Endothelial cell of umbilical vein (primary cell): ENCODE measurements at regions not wholly inside any gene's neighbourhood (a gene's known extent, or its start where the extent isn't known, plus 50 kb on each side); places are given as distances from the start of the nearest gene placed in this dataset.

ENCODE experiments used
- BruUV-seq: library from RNA; stranded (reverse); fragments of 400-500 nt; replicated peaks from 2 replicates; lab custom pipeline; 2021; lab: Mats Ljungman, UMichigan
- CTCF ChIA-PET: fragments of 300-600, 350-600 bp; sonication (Branson Sonifier 250); formaldehyde crosslinking; loops from one replicate; lab custom pipeline; 2021; ENCODE audit warnings: antibody characterized with exemption, inconsistent platforms; lab: Charles Lee
- POLR2A ChIA-PET: fragments of 300-600, 350-600 bp; sonication (Branson Sonifier 250); formaldehyde crosslinking; loops from one replicate; lab custom pipeline; 2021; ENCODE audit warnings: antibody characterized with exemption, inconsistent platforms; lab: Charles Lee
- DNase-seq: peaks from one replicate; pipeline ENCODE4 v3.0.0-alpha.2; 2011; ENCODE audit warnings: low read depth, low spot score
- FAIRE-seq: peaks from 2 replicates; lab custom pipeline; 2011; peaks lifted over from hg19 to GRCh38; lab: Jason Lieb, UNC
- H2AFZ ChIP-seq: 2 replicates; pipeline ENCODE4 v1.6.0; 2012; ENCODE audit warnings: low read depth, low read length, control low read depth, inconsistent platforms
- H3K27ac ChIP-seq: 2 replicates; pipeline ENCODE4 v1.5.1; 2011; ENCODE audit warnings: low read depth, mild to moderate bottlenecking, control low read depth, low read length, moderate library complexity; ENCODE audit not compliant: insufficient read depth
- H3K27me3 ChIP-seq, 2 experiments: 2 replicates each; pipeline versions ENCODE4 v1.6.0 to v1.6.1; 2011; ENCODE audit warnings: low read length in 2 of 2, mixed read lengths in 1 of 2; ENCODE audit not compliant: control insufficient read depth in 2 of 2, insufficient read depth in 2 of 2
- H3K36me3 ChIP-seq, 2 experiments: 2 replicates in 1 of 2; 3 replicates in 1 of 2; pipeline ENCODE4 v1.5.1; 2011; ENCODE audit warnings: low read length in 2 of 2, mild to moderate bottlenecking in 1 of 2, moderate library complexity in 1 of 2; ENCODE audit not compliant: control insufficient read depth in 2 of 2, insufficient read depth in 2 of 2; ENCODE audit errors: extremely low read depth in 1 of 2
- H3K4me1 ChIP-seq: 3 replicates; pipeline ENCODE4 v1.5.1; 2011; ENCODE audit warnings: mild to moderate bottlenecking, low read length; ENCODE audit not compliant: control insufficient read depth, insufficient read depth; ENCODE audit errors: extremely low read depth
- H3K4me2 ChIP-seq: 2 replicates; pipeline ENCODE4 v1.6.1; 2011; ENCODE audit warnings: low read length, control low read depth, mixed read lengths; ENCODE audit not compliant: insufficient read depth
- H3K4me3 ChIP-seq, 3 experiments: fragments of 200-600 bp in 1 of 3; sonication (generic), shearing (Covaris generic) in 1 of 3; replicated peaks in 1 of 3; 2 replicates each; pipeline ENCODE4 v1.5.1; 2011 to 2016; ENCODE audit warnings: control low read depth in 3 of 3, low read length in 3 of 3, mild to moderate bottlenecking in 2 of 3, inconsistent platforms in 1 of 3, low read depth in 1 of 3, moderate library complexity in 1 of 3; ENCODE audit not compliant: insufficient read depth in 1 of 3
- H3K79me2 ChIP-seq: 2 replicates; pipeline ENCODE4 v1.6.0; 2012; ENCODE audit warnings: low read length, inconsistent platforms; ENCODE audit not compliant: control insufficient read depth, insufficient read depth
- H3K9ac ChIP-seq: replicated peaks from 2 replicates; pipeline ENCODE3; 2011; ENCODE audit warnings: low read length, control low read depth; ENCODE audit not compliant: insufficient read depth; ENCODE audit errors: extremely low read depth
- H3K9me1 ChIP-seq: replicated peaks from 3 replicates; pipeline ENCODE4 v1.6.0; 2011; ENCODE audit warnings: mild to moderate bottlenecking, low read length; ENCODE audit not compliant: control insufficient read depth, insufficient read depth; ENCODE audit errors: extremely low read depth
- H3K9me3 ChIP-seq: replicated peaks from 2 replicates; pipeline ENCODE4 v1.5.1; 2012; ENCODE audit warnings: low read length, inconsistent platforms; ENCODE audit not compliant: control insufficient read depth, insufficient read depth
- H4K20me1 ChIP-seq: replicated peaks from 2 replicates; pipeline ENCODE3; 2011; ENCODE audit warnings: mild to moderate bottlenecking, low read length; ENCODE audit not compliant: control insufficient read depth, insufficient read depth; ENCODE audit errors: extremely low read depth
- CTCF ChIP-seq, 2 donors: IDR thresholded peaks; 1 replicate in 1 of 2; 2 replicates in 1 of 2; pipeline ENCODE4 v1.5.1; 2011; ENCODE audit warnings: low read length in 2 of 2, mild to moderate bottlenecking in 2 of 2, moderate library complexity in 2 of 2, control low read depth in 1 of 2, inconsistent platforms in 1 of 2, low read depth in 1 of 2; ENCODE audit not compliant: insufficient read depth in 1 of 2; ENCODE audit errors: extremely low read depth in 1 of 2
- EZH2 ChIP-seq: IDR thresholded peaks from 2 replicates; pipeline ENCODE4 v1.6.1; 2012; ENCODE audit warnings: borderline replicate concordance, low read depth, mild to moderate bottlenecking, moderate library complexity, low read length, inconsistent platforms; ENCODE audit not compliant: severe bottlenecking
- FOS ChIP-seq: IDR thresholded peaks from 2 replicates; pipeline ENCODE4 v1.6.1; 2011; ENCODE audit warnings: mild to moderate bottlenecking, low read length, moderate library complexity, borderline replicate concordance; ENCODE audit not compliant: insufficient read depth
- GATA2 ChIP-seq: IDR thresholded peaks from 2 replicates; pipeline ENCODE4 v1.7.0; 2011; ENCODE audit warnings: low read depth, mild to moderate bottlenecking, moderate library complexity, mixed read lengths, low read length; ENCODE audit not compliant: insufficient read length, insufficient read depth
- JUN ChIP-seq: IDR thresholded peaks from 2 replicates; pipeline ENCODE4 v1.6.1; 2011; ENCODE audit warnings: borderline replicate concordance, low read depth; ENCODE audit not compliant: insufficient read length, insufficient read depth
- MAX ChIP-seq: IDR thresholded peaks from 2 replicates; pipeline ENCODE4 v1.6.1; 2011; ENCODE audit not compliant: insufficient read depth, insufficient read length
- MYC ChIP-seq: IDR thresholded peaks from one replicate; pipeline ENCODE4 v1.6.1; 2011; ENCODE audit warnings: mild to moderate bottlenecking, low read depth, low read length
- POLR2A ChIP-seq: IDR thresholded peaks from 2 replicates; pipeline ENCODE4 v1.6.1; 2012; ENCODE audit warnings: low read depth, mild to moderate bottlenecking, control low read depth, low read length
- POLR2AphosphoS5 ChIP-seq: IDR thresholded peaks from 2 replicates; pipeline ENCODE4 v1.6.1; 2012; ENCODE audit warnings: low read depth, mild to moderate bottlenecking, control low read depth, low read length, moderate library complexity; ENCODE audit not compliant: insufficient read depth
- dilution Hi-C: fragments of 300-500 bp; cut with MboI; formaldehyde crosslinking; loops from one replicate; pipeline ENCODE4 v1.15.0; 2019; ENCODE audit warnings: low sequenced_read_pairs; ENCODE audit not compliant: extremely low pct_ligation_motif_present
- intact Hi-C: fragments of 100-400 bp; cut with micrococcal nuclease; formaldehyde crosslinking; loops from one replicate; pipeline ENCODE4 v1.10.0; 2022

- no peak overlapping the region for H3K4me2 ChIP-seq
- H3K36me3 ChIP-seq, result no peaks in the 10 kb centered on the region
- TF ChIP-seq POLR2AphosphoS5, result no peak
- no peak for TF ChIP-seq MYC
- TF ChIP-seq FOS, result no peak
- no peak for TF ChIP-seq JUN
- TF ChIP-seq GATA2, result no peak
- no peak for TF ChIP-seq POLR2A
- no peak for TF ChIP-seq EZH2
- TF ChIP-seq CTCF (IDR thresholded peaks at IDR 0.05; ENCODE audit: extremely low read depth in 1 of 2, insufficient read depth in 1 of 2, low read depth in 1 of 2, low read length in 2 of 2), result no peak
- no peak for TF ChIP-seq MAX
- H3K79me2 ChIP-seq, result no peaks in the 10 kb centered on the region
- dilution Hi-C loops (no loop called here), intact Hi-C loops (no loop called here)
- no peaks in the 10 kb centered on the region for H4K20me1 ChIP-seq
- no peaks in the 10 kb centered on the region for H3K9me1 ChIP-seq
- H2AFZ ChIP-seq, result no peak overlapping the region
- DNase-seq (no peak), FAIRE-seq (no peak)
- no peaks in the 10 kb centered on the region for H3K9me3 ChIP-seq
- H3K9ac ChIP-seq, result no peak overlapping the region
- ChIA-PET POLR2A (no interaction called here), CTCF (interaction anchor here (2.2 kb wide), 1 partner anchor 18 kb away, joined by 11 read pairs; no protein-coding TSS in a partner anchor)
- H3K27ac ChIP-seq, result no peak overlapping the region
- peaks cover 34 to 35% of the 10 kb centered on the region in 2 experiments for H3K27me3 ChIP-seq
- no TSS peak for BruUV-seq
- H3K4me1 ChIP-seq, result no peaks in the 10 kb centered on the region
- H3K4me3 ChIP-seq, result no peak overlapping the region
Measured at GRCh38 chr21:32958288-32959002, 67.3 kb upstream of the OLIG2 start.
